ENCODE measurements at regions not wholly inside any gene's neighbourhood (a gene's known extent, or its start where the extent isn't known, plus 50 kb on each side); places are given as distances from the start of the nearest gene placed in this dataset.

DNA sequence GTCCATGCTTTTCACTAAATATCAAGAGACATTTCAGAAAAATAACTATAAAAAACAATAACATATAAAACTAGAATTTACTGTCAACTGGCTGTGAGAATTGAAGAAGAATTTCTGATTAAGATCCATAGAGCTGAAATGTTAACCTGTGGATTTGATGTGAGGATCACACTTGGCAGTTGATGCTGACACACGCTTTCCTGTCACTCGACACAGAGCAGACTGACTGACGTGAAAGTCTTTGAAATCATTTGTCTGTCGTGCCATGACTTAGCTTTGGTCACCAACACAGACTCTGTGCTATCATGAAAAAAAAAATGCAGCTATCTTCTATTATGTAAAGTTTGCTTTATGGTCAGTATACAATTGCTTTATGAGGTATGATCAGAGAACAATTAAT, 706.0 kb upstream of the ZP4 start:
- no peak for TF ChIP-seq CTCF (IDR thresholded peaks at IDR 0.05; ENCODE audit: insufficient read depth, low read depth, low read length)
- DNase-seq (ENCODE audit: low read depth) = no peak
- no peak overlapping the region for H3K4me3 ChIP-seq (ENCODE audit: low read depth, low read length)

DNA sequence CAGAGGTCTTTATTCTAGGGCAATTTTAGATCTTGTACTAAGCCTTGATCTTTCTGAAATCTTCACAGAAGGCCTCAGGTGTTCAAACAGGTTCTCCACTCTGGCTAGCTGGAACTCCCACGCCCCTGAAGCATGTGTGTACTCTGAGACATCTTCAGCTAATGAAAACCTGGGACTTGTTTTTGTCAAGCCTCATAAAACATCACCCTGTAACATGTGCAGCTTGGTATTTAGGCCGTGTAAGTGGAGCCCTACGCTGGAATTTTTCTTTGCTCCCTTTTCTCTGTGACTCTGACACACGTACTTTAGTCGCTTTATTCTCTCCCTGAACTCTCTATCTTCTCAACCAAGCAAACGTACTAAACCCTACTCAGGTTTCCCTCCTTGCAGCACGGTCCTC, 701.9 kb upstream of the ZP4 start:
- peak; percentile 17 for DNase-seq (ENCODE audit: low read depth)
- no peak for TF ChIP-seq CTCF (IDR thresholded peaks at IDR 0.05; ENCODE audit: insufficient read depth, low read depth, low read length)
- no peak overlapping the region for H3K4me3 ChIP-seq (ENCODE audit: low read depth, low read length)

- peak; percentile 62 for DNase-seq (ENCODE audit: low read depth)
- no peak for TF ChIP-seq CTCF (IDR thresholded peaks at IDR 0.05; ENCODE audit: insufficient read depth, low read depth, low read length)
- H3K4me3 ChIP-seq (ENCODE audit: low read depth, low read length) = no peak overlapping the region
These were observed 699.2 kb upstream of the ZP4 start for GRCh38 chr1:238589843-238590435.

GRCh38 chr1:238582816-238583215, 692.1 kb upstream of the ZP4 start:
- no peak overlapping the region for H3K4me3 ChIP-seq (ENCODE audit: low read depth, low read length)
- no peak for DNase-seq (ENCODE audit: low read depth)

DNA sequence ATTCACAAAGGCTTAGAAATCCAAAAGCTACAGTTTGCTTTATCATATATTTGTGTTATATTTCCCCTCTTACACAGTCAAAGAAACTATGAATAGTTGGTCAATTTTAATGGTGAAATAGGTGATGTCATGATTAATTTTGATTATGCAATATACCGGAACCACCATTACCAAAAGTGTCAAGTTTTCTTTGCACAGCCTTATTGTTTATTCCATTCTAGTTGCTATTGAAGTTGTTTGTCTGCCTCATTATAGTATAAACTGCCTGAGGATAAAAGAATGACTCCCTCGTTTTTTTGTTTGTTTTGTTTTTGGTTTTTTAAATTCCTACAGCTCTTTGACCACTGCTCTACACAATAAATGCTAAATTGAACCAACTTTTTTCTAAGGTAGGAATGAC, 690.6 kb upstream of the ZP4 start:
- no peak for TF ChIP-seq CTCF (IDR thresholded peaks at IDR 0.05; ENCODE audit: insufficient read depth, low read depth, low read length)
- H3K4me3 ChIP-seq (ENCODE audit: low read depth, low read length) = no peak overlapping the region
- peak; percentile 35 for DNase-seq (ENCODE audit: low read depth)

More at GRCh38 chr1:238582816-238583215, 692.1 kb upstream of the ZP4 start:
- TF ChIP-seq CTCF (IDR thresholded peaks at IDR 0.05; ENCODE audit: insufficient read depth, low read depth, low read length) = no peak

- no peak for TF ChIP-seq CTCF (IDR thresholded peaks at IDR 0.05; ENCODE audit: insufficient read depth, low read depth, low read length)
- no peak for DNase-seq (ENCODE audit: low read depth)
- no peak overlapping the region for H3K4me3 ChIP-seq (ENCODE audit: low read depth, low read length)
These were observed 678.0 kb upstream of the ZP4 start for GRCh38 chr1:238568735-238569134.

GRCh38 chr1:238562341-238562740, 671.6 kb upstream of the ZP4 start:
- no peak for TF ChIP-seq CTCF (IDR thresholded peaks at IDR 0.05; ENCODE audit: insufficient read depth, low read depth, low read length)
- no peak overlapping the region for H3K4me3 ChIP-seq (ENCODE audit: low read depth, low read length)
- peak; percentile 71 for DNase-seq (ENCODE audit: low read depth)
